ENCODE measurements at regions not wholly inside any gene's neighbourhood (a gene's known extent, or its start where the extent isn't known, plus 50 kb on each side); places are given as distances from the start of the nearest gene placed in this dataset.

DNA sequence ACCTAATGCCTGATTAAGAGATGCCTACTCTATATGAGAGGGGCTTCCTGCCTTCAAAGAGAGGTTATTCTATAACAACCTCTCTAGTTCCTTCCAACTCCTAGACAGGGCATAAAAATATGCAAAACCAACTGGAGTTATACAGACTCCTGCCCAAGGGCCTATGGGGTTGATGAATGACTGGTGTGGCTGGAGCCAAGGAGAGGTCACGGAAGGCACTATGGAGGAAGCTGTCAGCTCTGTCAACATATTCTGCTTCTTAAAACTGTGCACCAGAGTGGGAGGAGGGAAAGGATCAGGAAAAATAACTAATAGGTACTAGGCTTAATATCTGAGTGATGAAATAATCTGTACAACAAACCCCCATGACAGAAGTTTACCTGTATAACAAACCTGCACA lies 120.9 kb upstream of the CDC42EP3 start:
- Histone ChIP-seq H3K4me3 (ENCODE audit: low read depth in 1 of 2, low read length in 2 of 2) (no peak overlapping the region), H3K9ac (ENCODE audit: low read depth, low read length) (no peak overlapping the region), H4K20me1 (ENCODE audit: insufficient read depth, low read length) (no peaks in the 10 kb centered on the region), H3K36me3 (ENCODE audit: insufficient read depth, low read length) (no peaks in the 10 kb centered on the region), H3K9me3 (ENCODE audit: insufficient read depth, low read length, severe bottlenecking) (no peaks in the 10 kb centered on the region), H3K4me1 (ENCODE audit: insufficient read depth, low read length) (no peaks in the 10 kb centered on the region), H2AFZ (ENCODE audit: low read depth, low read length) (no peak overlapping the region), H3K79me2 (ENCODE audit: insufficient read depth, low read length) (no peaks in the 10 kb centered on the region), H3K4me2 (ENCODE audit: insufficient read depth, low read length) (no peak overlapping the region), H3K27ac (ENCODE audit: low read length) (no peak overlapping the region), H3K27me3 (ENCODE audit: insufficient read depth, low read length, poor library complexity) (no peaks in the 10 kb centered on the region)
- TF ChIP-seq EZH2 (IDR thresholded peaks at IDR 0.05; ENCODE audit: borderline replicate concordance, low read depth, low read length, severe bottlenecking): no peak
- no peak for DNase-seq
- ATAC-seq (ENCODE audit: insufficient read depth, low read depth): no peak

DNA sequence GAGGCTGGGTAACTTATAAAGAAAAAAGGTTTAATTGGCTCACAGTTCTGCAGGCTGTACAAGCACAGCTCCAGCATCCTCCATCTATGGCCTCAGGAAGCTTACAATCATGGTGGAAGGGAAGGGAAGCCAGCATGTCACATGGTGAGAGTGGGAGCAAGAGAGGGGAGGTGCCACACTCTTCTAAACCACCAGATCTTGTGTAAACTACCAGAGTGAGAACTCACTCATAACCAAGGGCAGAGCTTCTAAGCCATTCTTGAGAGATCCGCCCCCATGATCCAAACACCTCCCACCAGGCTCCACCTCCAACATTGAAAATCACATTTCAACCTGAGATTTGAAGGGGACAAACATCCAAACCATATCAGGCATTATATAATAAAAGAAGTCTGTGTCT lies 121.6 kb upstream of the CDC42EP3 start:
- Histone ChIP-seq H3K4me2 (ENCODE audit: insufficient read depth, low read length) (no peak overlapping the region), H4K20me1 (ENCODE audit: insufficient read depth, low read length) (no peaks in the 10 kb centered on the region), H3K9ac (ENCODE audit: low read depth, low read length) (no peak overlapping the region), H3K9me3 (ENCODE audit: insufficient read depth, low read length, severe bottlenecking) (no peaks in the 10 kb centered on the region), H3K4me3 (ENCODE audit: low read depth in 1 of 2, low read length in 2 of 2) (no peak overlapping the region), H3K27me3 (ENCODE audit: insufficient read depth, low read length, poor library complexity) (no peaks in the 10 kb centered on the region), H3K27ac (ENCODE audit: low read length) (no peak overlapping the region), H3K4me1 (ENCODE audit: insufficient read depth, low read length) (no peaks in the 10 kb centered on the region), H2AFZ (ENCODE audit: low read depth, low read length) (no peak overlapping the region), H3K79me2 (ENCODE audit: insufficient read depth, low read length) (no peaks in the 10 kb centered on the region), H3K36me3 (ENCODE audit: insufficient read depth, low read length) (no peaks in the 10 kb centered on the region)
- no peak for ATAC-seq (ENCODE audit: insufficient read depth, low read depth)
- TF ChIP-seq CTCF (IDR thresholded peaks at IDR 0.05; ENCODE audit: borderline replicate concordance, extremely low read depth, low read length, poor library complexity, severe bottlenecking): no peak
- no peak for TF ChIP-seq EZH2 (IDR thresholded peaks at IDR 0.05; ENCODE audit: borderline replicate concordance, low read depth, low read length, severe bottlenecking)
- no peak for DNase-seq

GRCh38 chr2:37794717-37795116 lies 123.3 kb upstream of the CDC42EP3 start:
- ATAC-seq (ENCODE audit: insufficient read depth, low read depth): no peak
- no peak overlapping the region for H3K27ac ChIP-seq (ENCODE audit: low read length)
- no peak overlapping the region for H3K4me2 ChIP-seq (ENCODE audit: insufficient read depth, low read length)
- no peaks in the 10 kb centered on the region for H3K4me1 ChIP-seq (ENCODE audit: insufficient read depth, low read length)
- no peaks in the 10 kb centered on the region for H3K9me3 ChIP-seq (ENCODE audit: insufficient read depth, low read length, severe bottlenecking)
- H2AFZ ChIP-seq (ENCODE audit: low read depth, low read length): no peak overlapping the region
- H3K27me3 ChIP-seq (ENCODE audit: insufficient read depth, low read length, poor library complexity): no peaks in the 10 kb centered on the region
- H3K4me3 ChIP-seq (ENCODE audit: low read depth in 1 of 2, low read length in 2 of 2): no peak overlapping the region
- DNase-seq: no peak
- TF ChIP-seq CTCF (IDR thresholded peaks at IDR 0.05; ENCODE audit: borderline replicate concordance, extremely low read depth, low read length, poor library complexity, severe bottlenecking) (no peak), EZH2 (IDR thresholded peaks at IDR 0.05; ENCODE audit: borderline replicate concordance, low read depth, low read length, severe bottlenecking) (no peak)
- no peaks in the 10 kb centered on the region for H3K79me2 ChIP-seq (ENCODE audit: insufficient read depth, low read length)
- no peak overlapping the region for H3K9ac ChIP-seq (ENCODE audit: low read depth, low read length)
- H3K36me3 ChIP-seq (ENCODE audit: insufficient read depth, low read length): no peaks in the 10 kb centered on the region
- no peaks in the 10 kb centered on the region for H4K20me1 ChIP-seq (ENCODE audit: insufficient read depth, low read length)

DNA sequence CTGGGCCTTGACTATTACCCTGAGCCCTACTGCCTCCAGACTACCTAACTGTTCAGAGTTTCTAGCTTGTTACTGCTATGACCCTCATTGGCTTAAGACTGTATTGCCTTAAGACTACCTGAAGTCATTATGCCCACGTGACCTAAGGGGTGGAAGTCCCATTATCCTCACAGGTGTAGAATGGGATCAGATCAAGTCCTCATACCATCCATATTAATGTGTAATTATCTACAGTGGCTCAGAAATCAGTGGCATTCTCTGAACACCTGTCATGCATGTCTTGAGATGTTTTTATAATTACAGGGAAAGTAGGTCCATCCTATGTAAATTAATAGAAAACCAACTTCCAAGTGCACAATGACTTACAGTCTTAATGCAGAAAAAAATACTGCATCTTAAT lies 124.0 kb upstream of the CDC42EP3 start:
- H3K27ac ChIP-seq (ENCODE audit: low read length): no peak overlapping the region
- H3K4me3 ChIP-seq (ENCODE audit: low read depth in 1 of 2, low read length in 2 of 2): no peak overlapping the region
- H3K4me1 ChIP-seq (ENCODE audit: insufficient read depth, low read length): no peaks in the 10 kb centered on the region

More for the DNA sequence above, 124.0 kb upstream of the CDC42EP3 start:
- no peak overlapping the region for H3K4me2 ChIP-seq (ENCODE audit: insufficient read depth, low read length)
- H2AFZ ChIP-seq (ENCODE audit: low read depth, low read length): no peak overlapping the region
- no peaks in the 10 kb centered on the region for H4K20me1 ChIP-seq (ENCODE audit: insufficient read depth, low read length)
- TF ChIP-seq EZH2 (IDR thresholded peaks at IDR 0.05; ENCODE audit: borderline replicate concordance, low read depth, low read length, severe bottlenecking) (no peak), CTCF (IDR thresholded peaks at IDR 0.05; ENCODE audit: borderline replicate concordance, extremely low read depth, low read length, poor library complexity, severe bottlenecking) (no peak)
- DNase-seq (no peak), ATAC-seq (ENCODE audit: insufficient read depth, low read depth) (no peak)
- no peak overlapping the region for H3K9ac ChIP-seq (ENCODE audit: low read depth, low read length)
- no peaks in the 10 kb centered on the region for H3K79me2 ChIP-seq (ENCODE audit: insufficient read depth, low read length)
- no peaks in the 10 kb centered on the region for H3K27me3 ChIP-seq (ENCODE audit: insufficient read depth, low read length, poor library complexity)
- H3K36me3 ChIP-seq (ENCODE audit: insufficient read depth, low read length): no peaks in the 10 kb centered on the region
- H3K9me3 ChIP-seq (ENCODE audit: insufficient read depth, low read length, severe bottlenecking): no peaks in the 10 kb centered on the region

All from DND-41 (cell line).